ENCODE measurements at regions not wholly inside any gene's neighbourhood (a gene's known extent, or its start where the extent isn't known, plus 50 kb on each side); places are given as distances from the start of the nearest gene placed in this dataset.
"Not testable (repeated sequence)": the region's sequence is repeated elsewhere in the genome, so short reads cannot be mapped to it uniquely, and the experiment has no call there.

GRCh38 chr6:10074726-10075125 lies 340.1 kb downstream of the TFAP2A start:
- TF ChIP-seq, protein P1, sequence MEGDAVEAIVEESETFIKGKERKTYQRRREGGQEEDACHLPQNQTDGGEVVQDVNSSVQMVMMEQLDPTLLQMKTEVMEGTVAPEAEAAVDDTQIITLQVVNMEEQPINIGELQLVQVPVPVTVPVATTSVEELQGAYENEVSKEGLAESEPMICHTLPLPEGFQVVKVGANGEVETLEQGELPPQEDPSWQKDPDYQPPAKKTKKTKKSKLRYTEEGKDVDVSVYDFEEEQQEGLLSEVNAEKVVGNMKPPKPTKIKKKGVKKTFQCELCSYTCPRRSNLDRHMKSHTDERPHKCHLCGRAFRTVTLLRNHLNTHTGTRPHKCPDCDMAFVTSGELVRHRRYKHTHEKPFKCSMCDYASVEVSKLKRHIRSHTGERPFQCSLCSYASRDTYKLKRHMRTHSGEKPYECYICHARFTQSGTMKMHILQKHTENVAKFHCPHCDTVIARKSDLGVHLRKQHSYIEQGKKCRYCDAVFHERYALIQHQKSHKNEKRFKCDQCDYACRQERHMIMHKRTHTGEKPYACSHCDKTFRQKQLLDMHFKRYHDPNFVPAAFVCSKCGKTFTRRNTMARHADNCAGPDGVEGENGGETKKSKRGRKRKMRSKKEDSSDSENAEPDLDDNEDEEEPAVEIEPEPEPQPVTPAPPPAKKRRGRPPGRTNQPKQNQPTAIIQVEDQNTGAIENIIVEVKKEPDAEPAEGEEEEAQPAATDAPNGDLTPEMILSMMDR (IDR thresholded peaks at IDR 0.05 in 4 of 5, conservative IDR thresholded peaks at IDR 0.05 in 1 of 5): not testable (repeated sequence)
- TF ChIP-seq POLR2A (IDR thresholded peaks at IDR 0.05): not testable (repeated sequence)

Measured in gastrocnemius medialis (tissue), 4 donors.